ENCODE measurements at regions not wholly inside any gene's neighbourhood (a gene's known extent, or its start where the extent isn't known, plus 50 kb on each side); places are given as distances from the start of the nearest gene placed in this dataset.
A peak's percentile ranks its signal among the peaks of the same experiment; 100 is the strongest.
"Not testable (repeated sequence)": the region's sequence is repeated elsewhere in the genome, so short reads cannot be mapped to it uniquely, and the experiment has no call there.

- no peak for DNase-seq (ENCODE audit: low spot score)
Observed at GRCh38 chr17:71864755-71865154, 256.1 kb upstream of the SOX9 start.

DNA sequence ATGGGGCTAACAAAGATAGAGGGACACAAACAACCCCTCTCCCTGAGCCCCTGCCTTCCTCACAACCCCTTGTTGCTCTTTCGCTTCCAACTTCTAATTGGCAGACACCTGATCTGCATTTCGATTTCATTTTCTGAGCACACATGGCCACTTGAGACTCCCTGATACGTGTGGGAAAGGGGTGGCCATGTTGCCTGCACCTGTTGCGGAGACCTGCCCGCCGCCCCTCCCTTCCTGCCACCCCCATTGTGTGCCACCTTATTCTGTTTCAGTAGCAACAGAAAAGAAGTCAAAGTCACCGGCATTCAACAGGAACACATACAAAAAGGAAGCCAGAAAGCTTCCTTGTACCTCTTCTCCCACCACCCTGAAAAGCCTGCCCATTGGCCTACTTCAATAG, 254.7 kb upstream of the SOX9 start:
- no peak for DNase-seq (ENCODE audit: low spot score)

DNA sequence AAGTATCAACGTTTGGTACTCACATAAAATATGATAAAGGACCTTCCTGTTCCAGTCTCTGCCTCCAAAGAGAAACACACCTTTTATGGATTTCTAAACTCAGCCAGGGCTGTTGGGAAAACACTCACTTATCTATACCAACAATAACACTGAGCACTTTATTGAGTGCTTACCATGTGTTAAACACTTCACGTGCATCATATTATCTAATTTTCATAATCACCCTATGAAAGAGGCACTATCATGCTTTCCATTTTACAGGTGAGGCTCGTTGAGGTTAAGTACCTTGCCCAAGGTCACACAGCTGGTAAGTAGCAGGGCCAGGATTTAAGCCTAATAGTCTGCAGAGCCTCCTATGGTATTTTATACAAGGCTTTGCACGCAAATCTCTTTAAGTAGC, 251.5 kb upstream of the SOX9 start:
- no peak for DNase-seq (ENCODE audit: low spot score)

- DNase-seq (ENCODE audit: low spot score), result peak; percentile 41
Observed at GRCh38 chr17:71869841-71870545, 250.8 kb upstream of the SOX9 start.

- DNase-seq (ENCODE audit: low spot score), result no peak
Observed at GRCh38 chr17:71870546-71870862, 250.3 kb upstream of the SOX9 start.

DNA sequence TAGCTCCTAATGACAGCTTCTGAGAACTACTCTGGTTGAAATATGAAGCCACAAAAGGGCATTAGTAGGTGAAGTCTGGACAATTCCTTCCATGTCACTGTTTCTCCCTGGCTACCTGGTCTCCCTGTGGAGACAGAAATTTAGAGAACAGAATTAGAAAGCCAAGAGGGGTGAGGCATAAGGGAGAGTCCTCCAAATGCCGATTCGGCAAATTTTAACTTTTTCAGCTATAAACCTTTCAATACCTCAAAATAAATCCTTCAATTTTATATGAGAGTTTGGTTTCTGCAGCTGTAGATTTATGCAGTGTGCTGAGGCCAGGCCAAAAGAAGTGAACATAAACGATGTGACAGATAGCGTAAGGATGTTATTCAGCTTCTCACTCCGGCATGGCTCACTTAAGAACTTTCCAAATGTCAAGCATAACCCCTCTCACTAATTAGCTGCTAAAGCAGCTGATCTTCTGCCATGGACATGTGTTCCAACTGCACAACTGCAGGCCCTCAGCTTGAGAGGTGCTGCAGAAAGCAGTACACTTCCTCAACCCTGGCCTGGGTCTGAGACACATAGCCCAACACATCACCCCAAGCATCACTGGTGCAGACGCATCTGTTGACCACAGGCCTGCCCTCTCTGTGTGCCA, 247.9 kb upstream of the SOX9 start:
- DNase-seq (ENCODE audit: low spot score), result no peak

DNA sequence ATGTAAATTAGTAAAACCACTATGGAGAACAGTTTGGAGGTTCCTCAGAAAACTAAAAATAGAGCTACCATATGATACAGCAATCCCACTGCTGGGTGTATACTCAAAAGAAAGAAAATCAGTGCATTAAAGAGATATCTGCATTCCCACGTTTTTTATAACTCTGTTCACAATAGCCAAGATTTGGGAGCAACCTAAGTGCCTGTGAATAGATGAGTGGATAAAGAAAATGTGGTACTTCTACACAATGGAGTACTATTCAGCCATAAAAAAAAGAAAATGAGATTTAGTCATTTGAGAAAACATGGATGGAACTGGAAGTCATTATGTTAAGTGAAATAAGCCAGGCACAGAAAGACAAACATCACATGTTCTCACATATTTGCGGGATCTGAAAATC, 246.0 kb upstream of the SOX9 start:
- not testable (repeated sequence) for DNase-seq (ENCODE audit: low spot score)

- no peak for DNase-seq (ENCODE audit: low spot score)
Observed at GRCh38 chr17:71878271-71878670, 242.5 kb upstream of the SOX9 start.

DNA sequence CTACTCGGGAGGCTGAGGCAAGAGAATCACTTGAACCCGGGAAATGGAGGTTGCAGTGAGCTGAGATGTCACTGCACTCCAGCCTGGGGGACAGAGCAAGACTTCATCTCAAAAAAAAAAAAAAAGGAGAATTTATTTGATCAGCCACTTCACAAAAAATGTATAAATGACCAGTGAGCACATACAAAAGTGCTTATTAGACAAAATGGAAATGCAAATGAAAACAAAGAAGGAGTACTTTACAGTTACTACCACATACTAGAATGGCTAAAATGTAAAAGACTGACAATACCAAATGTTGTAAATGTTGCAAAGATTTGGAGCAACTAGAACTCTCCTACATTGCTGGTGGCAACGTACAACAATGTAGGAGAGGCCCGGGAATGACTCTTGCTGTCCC, 241.8 kb upstream of the SOX9 start:
- DNase-seq (ENCODE audit: low spot score), result no peak

- no peak for DNase-seq (ENCODE audit: low spot score)
Observed at GRCh38 chr17:71881041-71881440, 239.8 kb upstream of the SOX9 start.

DNA sequence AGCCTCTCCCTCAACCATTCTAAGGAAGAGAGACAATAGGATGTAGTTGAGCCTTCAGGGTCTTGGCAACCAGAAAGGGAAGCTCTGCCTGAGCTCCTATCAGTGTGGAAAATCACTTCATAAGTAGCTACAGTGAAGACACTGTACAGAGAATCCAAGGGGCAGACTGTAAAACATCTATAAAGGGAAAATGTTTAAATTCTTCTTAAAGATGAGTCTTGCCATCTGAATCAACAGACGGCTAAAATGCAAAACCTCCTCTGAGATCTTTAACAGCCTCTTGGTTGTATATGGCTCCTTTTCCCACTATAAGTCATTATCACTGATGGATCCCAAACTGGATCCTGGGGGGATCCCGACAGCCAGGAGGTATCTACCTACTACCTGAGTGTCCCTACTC, 239.2 kb upstream of the SOX9 start:
- DNase-seq (ENCODE audit: low spot score), result no peak

GRCh38 chr17:71883258-71883657, 237.6 kb upstream of the SOX9 start:
- DNase-seq (ENCODE audit: low spot score), result no peak

DNA sequence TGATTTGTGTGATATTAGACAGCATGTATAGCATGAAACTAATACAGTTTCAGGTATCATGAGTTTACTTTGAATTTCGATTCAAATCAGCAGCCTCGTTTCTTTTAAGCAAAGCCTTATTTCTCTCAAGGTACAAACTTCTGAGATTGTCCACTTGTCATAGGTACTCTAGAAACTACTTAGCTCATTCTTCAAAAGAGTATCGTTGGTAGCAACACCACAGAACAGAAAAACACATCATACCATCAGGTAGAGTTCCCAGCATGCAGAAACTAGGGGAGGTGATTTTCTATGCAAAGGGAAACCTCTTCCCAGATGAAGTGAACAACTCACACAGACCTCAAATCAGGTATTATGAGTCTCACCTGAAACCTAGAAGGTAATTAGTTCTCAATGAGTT, 237.0 kb upstream of the SOX9 start:
- no peak for DNase-seq (ENCODE audit: low spot score)

DNA sequence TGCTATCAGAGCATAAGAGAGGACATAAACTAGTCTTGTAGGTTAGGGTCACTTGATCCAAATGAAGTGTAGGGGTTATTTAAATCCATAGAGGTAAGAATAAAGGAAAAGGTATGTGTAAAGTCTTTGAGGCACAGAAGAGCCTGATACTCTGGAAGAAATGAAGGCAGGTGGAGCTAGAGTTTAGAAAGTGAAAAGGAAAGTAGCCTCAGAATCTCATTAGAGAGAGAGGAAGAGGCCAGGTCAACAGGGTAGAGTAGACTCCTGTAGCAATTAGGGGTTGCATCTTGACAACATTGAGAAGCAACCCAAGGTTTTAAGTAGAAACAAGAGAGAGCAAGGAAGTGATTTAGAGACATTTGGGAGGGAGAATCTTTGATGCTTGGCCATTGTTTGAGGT, 235.2 kb upstream of the SOX9 start:
- DNase-seq (ENCODE audit: low spot score), result no peak

DNA sequence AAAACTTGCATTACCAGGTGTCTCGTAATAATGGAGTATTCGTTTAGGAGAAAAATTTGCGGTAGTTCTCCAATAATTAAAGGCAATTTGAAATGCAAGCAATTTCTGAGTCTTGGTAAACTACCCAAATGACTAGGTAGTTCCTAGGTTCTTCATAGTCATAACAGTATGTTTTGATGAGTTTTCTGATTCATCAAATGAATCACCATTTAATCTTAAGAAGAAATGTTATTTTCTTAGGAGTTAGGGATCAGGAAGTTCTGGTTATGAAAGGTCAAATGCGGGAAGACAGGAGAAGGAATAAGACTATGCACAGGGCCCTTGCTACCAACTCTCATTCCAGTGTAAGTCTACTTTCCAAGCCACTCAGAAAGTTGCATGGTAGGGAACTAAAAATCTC, 221.5 kb upstream of the SOX9 start:
- DNase-seq (ENCODE audit: low spot score), result no peak

- no peak for DNase-seq (ENCODE audit: low spot score)
Observed at GRCh38 chr17:71900621-71901229, 220.1 kb upstream of the SOX9 start.

DNA sequence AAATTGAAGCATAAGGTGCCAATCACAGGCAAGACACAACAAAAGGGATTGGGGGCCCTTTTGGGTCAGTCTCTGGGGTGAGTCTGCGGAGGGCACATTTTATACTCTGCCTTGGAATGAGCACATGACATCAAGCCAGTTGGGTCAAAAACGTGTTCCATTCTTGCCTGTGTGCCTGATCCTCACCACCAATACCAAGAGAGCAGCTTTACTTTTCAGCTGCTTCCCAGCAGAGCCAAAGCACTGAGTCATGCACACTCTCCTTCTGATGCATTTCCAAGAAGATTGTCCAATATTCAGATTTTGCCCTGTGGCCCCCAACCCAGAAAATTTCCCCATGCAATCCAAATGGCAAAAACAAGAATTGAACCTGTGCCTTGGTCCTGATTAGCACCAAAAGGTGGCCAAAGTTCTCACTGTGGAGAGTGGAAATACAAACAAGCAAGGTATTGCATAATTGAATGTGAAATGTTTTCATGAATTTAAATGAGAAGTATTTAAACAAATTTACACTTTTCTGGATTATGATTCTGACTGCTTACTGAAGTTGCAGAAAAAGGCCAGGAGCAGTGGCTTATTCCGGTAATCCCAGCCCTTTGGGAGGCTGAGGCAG, 217.8 kb upstream of the SOX9 start:
- DNase-seq (ENCODE audit: low spot score), result no peak

- DNase-seq (ENCODE audit: low spot score), result no peak
Observed at GRCh38 chr17:71905376-71906031, 215.3 kb upstream of the SOX9 start.

DNA sequence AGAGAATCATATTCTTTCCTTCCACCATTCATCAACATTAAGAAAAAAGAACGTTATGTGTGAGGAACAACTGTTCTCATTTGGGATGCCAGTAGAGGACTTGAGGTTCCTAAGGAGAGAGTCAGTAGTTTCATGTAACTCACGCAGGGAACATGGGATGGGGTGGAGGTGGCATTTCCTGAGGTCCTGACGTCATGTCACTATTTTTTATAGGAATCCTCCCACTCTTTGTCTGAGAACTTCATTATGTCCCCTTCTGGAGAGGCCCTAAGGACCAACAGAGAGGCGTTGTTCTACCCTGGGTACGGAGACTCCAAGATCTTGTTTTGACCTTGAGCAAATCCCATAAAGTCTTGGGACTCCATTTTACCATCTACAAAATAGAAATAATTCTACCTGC, 211.7 kb upstream of the SOX9 start:
- DNase-seq (ENCODE audit: low spot score), result no peak

GRCh38 chr17:71910002-71910401, 210.8 kb upstream of the SOX9 start:
- DNase-seq (ENCODE audit: low spot score), result no peak

DNA sequence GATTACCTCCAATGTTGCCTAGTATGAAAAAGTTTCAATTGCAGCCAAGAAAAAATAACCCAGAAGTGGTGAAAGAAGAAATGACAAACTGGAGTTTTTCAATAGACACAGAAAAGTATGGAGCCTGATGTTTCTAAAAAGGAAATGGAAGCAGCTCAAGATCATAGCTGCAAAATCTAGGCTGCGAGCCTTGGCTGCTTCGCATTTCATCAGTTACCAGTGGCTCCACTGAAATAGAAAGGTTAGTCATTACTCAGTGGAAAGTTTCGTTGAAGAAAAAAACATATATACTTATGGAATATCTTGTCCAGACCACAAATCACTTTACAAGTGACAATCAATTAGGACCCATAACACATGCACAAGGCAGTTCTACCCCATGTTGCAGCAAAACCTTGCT, 206.8 kb upstream of the SOX9 start:
- DNase-seq (ENCODE audit: low spot score), result no peak

DNA sequence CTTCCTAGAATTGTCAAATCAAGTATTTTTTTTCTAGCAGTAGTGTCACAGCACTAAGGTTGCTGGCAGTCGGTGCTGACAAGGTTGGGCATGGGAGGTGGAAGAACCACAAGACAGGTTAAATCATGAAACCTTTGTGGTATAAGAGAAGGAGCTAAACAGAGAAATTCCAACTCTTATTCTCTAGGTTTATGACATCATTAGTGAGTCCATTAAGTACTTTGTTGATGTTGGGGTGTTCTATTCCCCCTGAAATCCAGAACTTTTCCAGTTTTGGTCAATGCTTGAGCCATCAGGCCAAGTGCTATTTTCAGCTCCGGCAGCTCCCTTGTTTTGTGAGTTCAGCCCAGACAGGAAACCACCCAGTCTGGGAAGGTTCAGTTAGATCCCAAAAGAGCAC, 206.0 kb upstream of the SOX9 start:
- DNase-seq (ENCODE audit: low spot score), result no peak

GRCh38 chr17:71917715-71918114, 203.1 kb upstream of the SOX9 start:
- no peak for DNase-seq (ENCODE audit: low spot score)

Measured in putamen (tissue), 1 donor.